Kidney (tissue), 13 donors: ENCODE measurements at regions not wholly inside any gene's neighbourhood (a gene's known extent, or its start where the extent isn't known, plus 50 kb on each side); places are given as distances from the start of the nearest gene placed in this dataset.

Experiments used
- DNase-seq, 5 donors: peaks; one replicate each; pipeline ENCODE4 v3.0.0-alpha.2; 2013 to 2020
- FAIRE-seq: peaks from 2 replicates; lab custom pipeline; 2012; peaks lifted over from hg19 to GRCh38; lab: Jason Lieb, UNC
- H3K27ac ChIP-seq, 2 donors: one replicate each; pipeline ENCODE4 v1.7.0; 2013; ENCODE audit warnings: low read depth in 2 of 2, low read length in 2 of 2, inconsistent platforms in 1 of 2
- H3K27me3 ChIP-seq: one replicate; pipeline ENCODE4 v1.7.1; 2013; ENCODE audit warnings: low read length, inconsistent platforms; ENCODE audit not compliant: control insufficient read depth, insufficient read depth
- H3K36me3 ChIP-seq, 3 donors: one replicate each; pipeline versions ENCODE4 v1.7.0 to v1.7.1; 2013; ENCODE audit warnings: low read length in 3 of 3, control low read depth in 1 of 3, inconsistent platforms in 1 of 3; ENCODE audit not compliant: insufficient read depth in 3 of 3, control insufficient read depth in 2 of 3
- H3K4me1 ChIP-seq, 3 donors: one replicate each; pipeline versions ENCODE4 v1.7.0 to v1.7.1; 2013; ENCODE audit warnings: low read length in 3 of 3, inconsistent platforms in 1 of 3, low read depth in 1 of 3; ENCODE audit not compliant: control insufficient read depth in 2 of 3, insufficient read depth in 2 of 3
- H3K4me3 ChIP-seq, 3 donors: one replicate each; pipeline versions ENCODE4 v1.7.0 to v1.8.1; 2013; ENCODE audit warnings: low read length in 3 of 3, control low read depth in 1 of 3, inconsistent platforms in 1 of 3
- H3K9ac ChIP-seq, 3 donors: one replicate each; pipeline versions ENCODE4 v1.7.0 to v1.7.1; 2013; ENCODE audit warnings: low read length in 3 of 3, control low read depth in 1 of 3, inconsistent platforms in 1 of 3
- H3K9me3 ChIP-seq, 3 donors: one replicate each; pipeline versions ENCODE4 v1.7.0 to v1.7.1; 2013; ENCODE audit warnings: low read length in 3 of 3, control low read depth in 1 of 3, inconsistent platforms in 1 of 3; ENCODE audit not compliant: control insufficient read depth in 2 of 3, insufficient read depth in 1 of 3
- CTCF ChIP-seq: IDR thresholded peaks from 3 replicates; pipeline ENCODE4 v1.5.1; 2012; ENCODE audit warnings: mild to moderate bottlenecking, moderate library complexity, borderline replicate concordance; ENCODE audit not compliant: insufficient read depth; ENCODE audit errors: extremely low read depth
- intact Hi-C: fragments of 100-400 bp; cut with DNase I; formaldehyde crosslinking; loops from one replicate; pipeline ENCODE4 v1.11.1; 2022
- donor health status: control.
- donor health status: control.
- donor health status: control.
- donor health status: control.
- donor health status: control.
- donor health status: DM: yes; HTN: yes; CAD: no.
- donor health status: Normal renal cell carcinoma (clear cell type).

GRCh38 chr9:87267251-87268070, 230.2 kb upstream of the DAPK1 start:
- FAIRE-seq = no peak
- Histone ChIP-seq H3K4me3 (no peak overlapping the region), H3K4me1 (peaks cover 0 to 7% (median 0%) of the 10 kb centered on the region in 3 donors), H3K27ac (no peak overlapping the region), H3K9me3 (no peaks in the 10 kb centered on the region), H3K27me3 (no peaks in the 10 kb centered on the region), H3K9ac (no peak overlapping the region), H3K36me3 (no peaks in the 10 kb centered on the region)
- no peak for DNase-seq
- no peak for TF ChIP-seq CTCF
- intact Hi-C loops = no loop called here

- FAIRE-seq = no peak
- H3K9ac ChIP-seq = no peak overlapping the region
Measured at GRCh38 chr9:87269296-87270176, 228.1 kb upstream of the DAPK1 start.

GRCh38 chr9:87270221-87270847, 227.3 kb upstream of the DAPK1 start:
- Histone ChIP-seq H3K27ac (no peak overlapping the region), H3K27me3 (no peaks in the 10 kb centered on the region), H3K4me3 (peak overlapping the region in 2 of 3 donors; percentile 10 to 12), H3K4me1 (peaks cover 0 to 7% (median 0%) of the 10 kb centered on the region in 3 donors), H3K36me3 (no peaks in the 10 kb centered on the region), H3K9me3 (no peaks in the 10 kb centered on the region), H3K9ac (peak overlapping the region in 1 of 3 donors; percentile 17)
- intact Hi-C loops = no loop called here
- peak in 3 of 5 donors; percentile 29 to 67 (median 47) for DNase-seq
- no peak for TF ChIP-seq CTCF
- no peak for FAIRE-seq

More at GRCh38 chr9:87269296-87270176, 228.1 kb upstream of the DAPK1 start:
- TF ChIP-seq CTCF = no peak
- Histone ChIP-seq H3K36me3 (no peaks in the 10 kb centered on the region), H3K27me3 (no peaks in the 10 kb centered on the region), H3K9me3 (no peaks in the 10 kb centered on the region), H3K4me3 (no peak overlapping the region), H3K27ac (no peak overlapping the region), H3K4me1 (peaks cover 0 to 7% (median 0%) of the 10 kb centered on the region in 3 donors)
- intact Hi-C loops = no loop called here
- no peak for DNase-seq
